ENCODE measurements at regions not wholly inside any gene's neighbourhood (a gene's known extent, or its start where the extent isn't known, plus 50 kb on each side); places are given as distances from the start of the nearest gene placed in this dataset.
"Not testable (repeated sequence)": the region's sequence is repeated elsewhere in the genome, so short reads cannot be mapped to it uniquely, and the experiment has no call there.

- WGBS, 2 donors, result 94 to 96% methylated on average over 1 of the region's 1 CpG
- TF ChIP-seq CTCF (IDR thresholded peaks at IDR 0.05) (no peak), POLR2A (IDR thresholded peaks at IDR 0.05) (no peak), EP300 (IDR thresholded peaks at IDR 0.05) (no peak), POLR2AphosphoS5 (IDR thresholded peaks at IDR 0.05) (no peak)
- Histone ChIP-seq H3K36me3 (no peaks in the 10 kb centered on the region), H3K27ac (no peak overlapping the region), H3K4me3 (no peak overlapping the region), H3K4me1 (no peaks in the 10 kb centered on the region), H3K9me3 (peaks cover 0 to 3% (median 0%) of the 10 kb centered on the region in 4 donors), H3K27me3 (no peaks in the 10 kb centered on the region)
- no peak for ATAC-seq (ENCODE audit: low FRiP score in 2 of 2)
- DNase-seq, result no peak
Measured at GRCh38 chr16:59455497-59455896, 721.4 kb upstream of the GOT2 start.

- H3K36me3 ChIP-seq; H3K4me3 ChIP-seq; H3K4me1 ChIP-seq; DNase-seq; H3K27ac ChIP-seq; ATAC-seq (ENCODE audit: low FRiP score in 2 of 2); H3K9me3 ChIP-seq; H3K27me3 ChIP-seq: not testable (repeated sequence)
- 94 to 99% methylated on average over 5 of the region's 5 CpGs for WGBS, 2 donors
Measured at GRCh38 chr16:59450513-59450912, 716.4 kb upstream of the GOT2 start.

GRCh38 chr16:59440502-59440901 lies 706.4 kb upstream of the GOT2 start:
- WGBS, 2 donors, result 80 to 82% methylated on average over 2 of the region's 2 CpGs
- no peak overlapping the region for H3K27ac ChIP-seq
- DNase-seq (no peak), ATAC-seq (ENCODE audit: low FRiP score in 2 of 2) (no peak)
- H3K4me1 ChIP-seq, result no peaks in the 10 kb centered on the region
- no peaks in the 10 kb centered on the region for H3K36me3 ChIP-seq
- H3K4me3 ChIP-seq, result no peak overlapping the region
- no peaks in the 10 kb centered on the region for H3K27me3 ChIP-seq
- no peak for TF ChIP-seq EP300 (IDR thresholded peaks at IDR 0.05)
- no peak for TF ChIP-seq POLR2A (IDR thresholded peaks at IDR 0.05)
- no peak for TF ChIP-seq POLR2AphosphoS5 (IDR thresholded peaks at IDR 0.05)
- TF ChIP-seq CTCF (IDR thresholded peaks at IDR 0.05), result no peak
- H3K9me3 ChIP-seq, result peaks cover 0 to 4% (median 0%) of the 10 kb centered on the region in 4 donors

- Histone ChIP-seq H3K4me1 (no peaks in the 10 kb centered on the region), H3K36me3 (no peaks in the 10 kb centered on the region), H3K27ac (no peak overlapping the region), H3K27me3 (no peaks in the 10 kb centered on the region), H3K4me3 (no peak overlapping the region), H3K9me3 (peaks cover 0 to 4% (median 0%) of the 10 kb centered on the region in 4 donors)
- DNase-seq (no peak), ATAC-seq (ENCODE audit: low FRiP score in 2 of 2) (no peak)
- no peak for TF ChIP-seq CTCF (IDR thresholded peaks at IDR 0.05)
- no peak for TF ChIP-seq POLR2AphosphoS5 (IDR thresholded peaks at IDR 0.05)
- TF ChIP-seq POLR2A (IDR thresholded peaks at IDR 0.05), result no peak
- TF ChIP-seq EP300 (IDR thresholded peaks at IDR 0.05), result no peak
- 60 to 61% methylated on average over 3 of the region's 3 CpGs for WGBS, 2 donors
Measured at GRCh38 chr16:59432896-59433295, 698.8 kb upstream of the GOT2 start.

- H3K27me3 ChIP-seq, result no peaks in the 10 kb centered on the region
- WGBS, 2 donors, result 74 to 90% methylated on average over 1 of the region's 1 CpG
Measured at GRCh38 chr16:59432276-59432675, 698.2 kb upstream of the GOT2 start.

More at GRCh38 chr16:59432276-59432675, 698.2 kb upstream of the GOT2 start:
- no peaks in the 10 kb centered on the region for H3K4me1 ChIP-seq
- no peaks in the 10 kb centered on the region for H3K36me3 ChIP-seq
- peaks cover 0 to 4% (median 0%) of the 10 kb centered on the region in 4 donors for H3K9me3 ChIP-seq
- H3K4me3 ChIP-seq, result no peak overlapping the region
- DNase-seq (no peak), ATAC-seq (ENCODE audit: low FRiP score in 2 of 2) (no peak)
- H3K27ac ChIP-seq, result no peak overlapping the region
- no peak for TF ChIP-seq EP300 (IDR thresholded peaks at IDR 0.05)
- no peak for TF ChIP-seq CTCF (IDR thresholded peaks at IDR 0.05)
- TF ChIP-seq POLR2A (IDR thresholded peaks at IDR 0.05), result no peak
- no peak for TF ChIP-seq POLR2AphosphoS5 (IDR thresholded peaks at IDR 0.05)

Data from upper lobe of left lung (tissue), 6 donors.